ENCODE measurements at regions not wholly inside any gene's neighbourhood (a gene's known extent, or its start where the extent isn't known, plus 50 kb on each side); places are given as distances from the start of the nearest gene placed in this dataset.
"Not testable (repeated sequence)": the region's sequence is repeated elsewhere in the genome, so short reads cannot be mapped to it uniquely, and the experiment has no call there.

DNA sequence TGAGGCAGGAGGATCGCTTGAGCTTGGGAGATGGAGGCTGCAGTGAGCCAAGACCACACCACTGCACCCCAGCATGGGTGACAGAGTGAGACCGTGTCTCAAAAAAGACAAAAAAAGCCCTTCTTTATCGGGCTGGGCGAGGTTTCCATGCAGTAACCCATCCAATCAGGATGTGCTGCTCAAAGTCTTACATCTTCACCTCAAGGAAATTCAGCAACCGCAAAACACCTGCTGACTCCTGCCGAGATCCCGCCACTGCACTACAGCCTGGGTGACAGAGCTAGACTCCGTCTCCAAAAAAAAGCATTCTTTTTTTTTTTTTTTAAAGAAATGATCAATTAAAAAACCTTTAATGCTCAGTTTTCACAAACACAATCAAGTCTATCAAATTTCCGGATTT lies 75.7 kb upstream of the KCTD7 start:
- Mint-ChIP-seq H3K4me1 (peaks cover 0 to 5% of the 10 kb centered on the region in 2 donors), H3K36me3 (no peaks in the 10 kb centered on the region)
- intact Hi-C loops (cut with micrococcal nuclease) = no loop called here

GRCh38 chr7:66553675-66554074 lies 75.0 kb upstream of the KCTD7 start:
- H3K4me1 ChIP-seq (ENCODE audit: control insufficient read depth, insufficient read depth, low read length); H3K4me3 Mint-ChIP-seq; H3K36me3 Mint-ChIP-seq; H3K27me3 Mint-ChIP-seq (ENCODE audit: low read depth in 2 of 2); intact Hi-C loops (cut with micrococcal nuclease); H3K4me1 Mint-ChIP-seq; H3K9me3 ChIP-seq (ENCODE audit: control insufficient read depth, insufficient read depth, low read length); H3K9me3 Mint-ChIP-seq; ATAC-seq; H3K27ac Mint-ChIP-seq; H3K4me3 ChIP-seq (ENCODE audit: low read length); DNase-seq; H3K27me3 ChIP-seq (ENCODE audit: control insufficient read depth, insufficient read depth, low read length); H3K27ac ChIP-seq (ENCODE audit: low read length): not testable (repeated sequence)
- H3K36me3 ChIP-seq (ENCODE audit: control insufficient read depth, insufficient read depth, low read length) = peaks cover 32% of the 10 kb centered on the region
- WGBS (ENCODE audit: insufficient coverage) = 50% methylated on average over 2 of the region's 2 CpGs

More for the DNA sequence above, 75.7 kb upstream of the KCTD7 start:
- no peak overlapping the region for H3K27ac Mint-ChIP-seq
- Histone ChIP-seq H3K4me3 (ENCODE audit: low read length) (no peak overlapping the region), H3K9me3 (ENCODE audit: control insufficient read depth, insufficient read depth, low read length) (no peaks in the 10 kb centered on the region), H3K27ac (ENCODE audit: low read length) (no peak overlapping the region), H3K4me1 (ENCODE audit: control insufficient read depth, insufficient read depth, low read length) (peaks cover 8% of the 10 kb centered on the region), H3K36me3 (ENCODE audit: control insufficient read depth, insufficient read depth, low read length) (peaks cover 32% of the 10 kb centered on the region), H3K27me3 (ENCODE audit: control insufficient read depth, insufficient read depth, low read length) (no peaks in the 10 kb centered on the region)
- WGBS (ENCODE audit: insufficient coverage) = 97% methylated on average over 9 of the region's 9 CpGs
- H3K9me3 Mint-ChIP-seq = no peaks in the 10 kb centered on the region
- DNase-seq = no peak
- H3K27me3 Mint-ChIP-seq (ENCODE audit: low read depth in 2 of 2) = no peaks in the 10 kb centered on the region
- TF ChIP-seq, protein P1, sequence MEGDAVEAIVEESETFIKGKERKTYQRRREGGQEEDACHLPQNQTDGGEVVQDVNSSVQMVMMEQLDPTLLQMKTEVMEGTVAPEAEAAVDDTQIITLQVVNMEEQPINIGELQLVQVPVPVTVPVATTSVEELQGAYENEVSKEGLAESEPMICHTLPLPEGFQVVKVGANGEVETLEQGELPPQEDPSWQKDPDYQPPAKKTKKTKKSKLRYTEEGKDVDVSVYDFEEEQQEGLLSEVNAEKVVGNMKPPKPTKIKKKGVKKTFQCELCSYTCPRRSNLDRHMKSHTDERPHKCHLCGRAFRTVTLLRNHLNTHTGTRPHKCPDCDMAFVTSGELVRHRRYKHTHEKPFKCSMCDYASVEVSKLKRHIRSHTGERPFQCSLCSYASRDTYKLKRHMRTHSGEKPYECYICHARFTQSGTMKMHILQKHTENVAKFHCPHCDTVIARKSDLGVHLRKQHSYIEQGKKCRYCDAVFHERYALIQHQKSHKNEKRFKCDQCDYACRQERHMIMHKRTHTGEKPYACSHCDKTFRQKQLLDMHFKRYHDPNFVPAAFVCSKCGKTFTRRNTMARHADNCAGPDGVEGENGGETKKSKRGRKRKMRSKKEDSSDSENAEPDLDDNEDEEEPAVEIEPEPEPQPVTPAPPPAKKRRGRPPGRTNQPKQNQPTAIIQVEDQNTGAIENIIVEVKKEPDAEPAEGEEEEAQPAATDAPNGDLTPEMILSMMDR (IDR thresholded peaks at IDR 0.05) = no peak
- H3K4me3 Mint-ChIP-seq = no peak overlapping the region
- ATAC-seq = no peak

DNA sequence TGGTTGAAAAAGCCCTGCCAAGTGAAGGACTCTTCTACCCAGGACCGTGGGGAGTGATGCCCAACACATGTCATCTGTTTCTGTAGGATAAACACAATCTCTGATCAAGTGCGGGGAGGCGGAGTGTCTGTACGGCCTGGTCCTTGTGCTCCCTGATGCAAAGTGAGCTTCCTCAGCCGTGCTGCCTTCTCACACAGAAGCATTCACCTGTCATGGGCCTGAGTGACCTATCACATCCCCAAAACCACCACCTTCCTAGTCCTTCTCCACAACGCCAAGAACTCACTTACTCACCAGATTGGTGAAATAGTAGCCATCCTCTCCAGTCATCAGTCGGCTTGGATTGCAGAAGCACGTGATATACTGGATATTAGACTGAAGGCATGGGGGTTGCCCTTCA lies 74.4 kb upstream of the KCTD7 start:
- H3K9me3 Mint-ChIP-seq; H3K4me3 Mint-ChIP-seq; intact Hi-C loops (cut with micrococcal nuclease); H3K36me3 Mint-ChIP-seq; H3K4me1 Mint-ChIP-seq; ATAC-seq; H3K4me1 ChIP-seq (ENCODE audit: control insufficient read depth, insufficient read depth, low read length); H3K27me3 Mint-ChIP-seq (ENCODE audit: low read depth in 2 of 2); H3K4me3 ChIP-seq (ENCODE audit: low read length); H3K27me3 ChIP-seq (ENCODE audit: control insufficient read depth, insufficient read depth, low read length); H3K9me3 ChIP-seq (ENCODE audit: control insufficient read depth, insufficient read depth, low read length); DNase-seq; H3K27ac ChIP-seq (ENCODE audit: low read length): not testable (repeated sequence)
- 97% methylated on average over 5 of the region's 8 CpGs for WGBS (ENCODE audit: insufficient coverage)
- peaks cover 33% of the 10 kb centered on the region for H3K36me3 ChIP-seq (ENCODE audit: control insufficient read depth, insufficient read depth, low read length)
- H3K27ac Mint-ChIP-seq = peak overlapping the region in 1 of 2 donors; percentile 35

GRCh38 chr7:66554842-66555430 lies 73.7 kb upstream of the KCTD7 start:
- H3K9me3 Mint-ChIP-seq; H3K4me3 ChIP-seq (ENCODE audit: low read length); H3K4me3 Mint-ChIP-seq; H3K36me3 Mint-ChIP-seq; H3K27ac ChIP-seq (ENCODE audit: low read length); H3K4me1 ChIP-seq (ENCODE audit: control insufficient read depth, insufficient read depth, low read length); DNase-seq; H3K9me3 ChIP-seq (ENCODE audit: control insufficient read depth, insufficient read depth, low read length); H3K27me3 Mint-ChIP-seq (ENCODE audit: low read depth in 2 of 2); H3K27me3 ChIP-seq (ENCODE audit: control insufficient read depth, insufficient read depth, low read length); H3K4me1 Mint-ChIP-seq; ATAC-seq: not testable (repeated sequence)
- H3K36me3 ChIP-seq (ENCODE audit: control insufficient read depth, insufficient read depth, low read length) = peaks cover 30% of the 10 kb centered on the region
- intact Hi-C loops (cut with micrococcal nuclease) = loop anchor here (5.0 kb wide), 1 partner anchor 442 kb away; the partner anchor contains the start of genes SBDS and TYW1
- peak overlapping the region in 1 of 2 donors; percentile 35 for H3K27ac Mint-ChIP-seq
- WGBS (ENCODE audit: insufficient coverage) = 90% methylated on average over 5 of the region's 8 CpGs

DNA sequence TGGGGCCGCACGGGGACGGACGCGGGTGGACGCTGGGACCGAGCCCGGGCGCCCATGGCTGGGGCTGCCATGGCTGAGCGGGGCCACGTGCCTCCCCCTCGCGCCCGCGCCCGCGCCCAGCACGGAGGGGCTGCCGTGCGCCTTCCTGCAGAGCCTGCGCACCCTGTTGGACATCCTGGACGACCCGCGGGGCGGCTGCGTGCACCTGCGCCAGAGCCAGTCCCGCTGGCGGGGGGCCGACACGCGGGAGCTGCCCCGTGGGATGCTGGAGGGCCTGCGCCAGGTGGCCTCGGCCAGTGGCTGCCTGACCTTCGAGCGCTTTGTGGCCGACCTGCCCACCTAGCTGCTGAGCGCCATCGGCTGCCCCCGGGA lies 72.5 kb upstream of the KCTD7 start:
- Mint-ChIP-seq H3K9me3 (no peaks in the 10 kb centered on the region), H3K27me3 (ENCODE audit: low read depth in 2 of 2) (no peaks in the 10 kb centered on the region), H3K4me1 (peaks cover 0 to 5% of the 10 kb centered on the region in 2 donors), H3K36me3 (no peaks in the 10 kb centered on the region), H3K4me3 (no peak overlapping the region), H3K27ac (no peak overlapping the region)
- WGBS (ENCODE audit: insufficient coverage) = 98% methylated on average over 41 of the region's 41 CpGs
- Histone ChIP-seq H3K4me3 (ENCODE audit: low read length) (no peak overlapping the region), H3K9me3 (ENCODE audit: control insufficient read depth, insufficient read depth, low read length) (no peaks in the 10 kb centered on the region), H3K4me1 (ENCODE audit: control insufficient read depth, insufficient read depth, low read length) (peaks cover 8% of the 10 kb centered on the region), H3K27me3 (ENCODE audit: control insufficient read depth, insufficient read depth, low read length) (no peaks in the 10 kb centered on the region), H3K36me3 (ENCODE audit: control insufficient read depth, insufficient read depth, low read length) (peaks cover 30% of the 10 kb centered on the region), H3K27ac (ENCODE audit: low read length) (no peak overlapping the region)
- no peak for ATAC-seq
- intact Hi-C loops (cut with micrococcal nuclease) = loop anchor here (5.0 kb wide), 1 partner anchor 441 kb away; the partner anchor contains the start of genes SBDS and TYW1
- TF ChIP-seq, protein P1 (IDR thresholded peaks at IDR 0.05) = no peak
- DNase-seq = no peak
